Muscle of arm (tissue), 1 donor: ENCODE measurements at regions not wholly inside any gene's neighbourhood (a gene's known extent, or its start where the extent isn't known, plus 50 kb on each side); places are given as distances from the start of the nearest gene placed in this dataset.
"Not testable (repeated sequence)": the region's sequence is repeated elsewhere in the genome, so short reads cannot be mapped to it uniquely, and the experiment has no call there.

Experiments used
- DNase-seq: peaks from one replicate; pipeline ENCODE4 v3.0.0-alpha.2; 2013

DNA sequence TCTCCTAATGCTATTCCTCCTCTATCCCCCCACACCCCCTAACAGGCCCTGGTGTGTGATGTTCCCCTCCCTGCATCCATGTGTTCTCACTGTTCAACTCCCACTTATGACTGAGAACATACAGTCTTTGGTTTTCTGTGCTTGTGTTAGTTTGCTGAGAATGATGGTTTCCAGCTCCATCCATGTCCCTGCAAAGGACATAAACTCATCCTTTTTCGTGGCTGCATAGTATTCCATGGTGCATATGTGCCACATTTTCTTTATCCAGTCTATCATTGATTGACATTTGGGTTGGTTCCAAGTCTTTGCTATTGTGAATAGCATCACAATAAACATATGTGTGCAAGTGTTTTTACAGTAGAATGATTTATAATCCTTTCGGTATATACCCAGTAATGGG, 870.0 kb upstream of the SLC39A10 start:
- DNase-seq, result not testable (repeated sequence)

- DNase-seq, result not testable (repeated sequence)
Observed at GRCh38 chr2:194771394-194771793, 885.6 kb upstream of the SLC39A10 start.

- DNase-seq, result no peak
Observed at GRCh38 chr2:194769030-194769429, 888.0 kb upstream of the SLC39A10 start.

- no peak for DNase-seq
Observed at GRCh38 chr2:194765723-194766122, 891.3 kb upstream of the SLC39A10 start.

- no peak for DNase-seq
Observed at GRCh38 chr2:194750926-194751325, 906.1 kb upstream of the SLC39A10 start.

DNA sequence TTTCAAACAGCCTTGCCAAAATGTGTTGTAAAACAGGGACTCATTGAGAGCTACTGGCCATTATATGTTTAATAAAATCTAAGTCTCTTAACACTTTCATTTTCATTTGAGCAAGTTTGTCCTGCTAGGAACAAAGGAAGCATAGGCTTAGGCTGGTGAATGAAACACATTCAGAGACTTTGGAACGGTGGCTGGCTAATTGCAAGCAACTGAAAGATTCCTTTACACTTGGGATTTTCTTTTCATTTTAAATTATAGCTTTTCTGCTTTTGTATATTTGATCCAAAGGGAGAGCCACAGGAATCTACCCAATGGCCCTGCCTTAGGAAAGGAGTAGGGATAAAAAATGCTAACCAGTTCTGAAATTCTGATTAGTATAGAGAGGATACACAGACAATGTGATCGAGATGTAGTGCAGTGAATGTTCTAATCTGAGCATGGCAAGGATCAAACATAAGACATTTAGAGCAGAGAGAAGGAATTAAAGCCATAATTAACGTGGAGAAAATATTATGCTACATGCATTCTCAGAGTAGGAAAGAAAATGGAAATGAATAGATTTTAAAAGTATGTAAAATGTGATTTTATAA, 911.4 kb upstream of the SLC39A10 start:
- no peak for DNase-seq

GRCh38 chr2:194742706-194743105, 914.3 kb upstream of the SLC39A10 start:
- no peak for DNase-seq

DNA sequence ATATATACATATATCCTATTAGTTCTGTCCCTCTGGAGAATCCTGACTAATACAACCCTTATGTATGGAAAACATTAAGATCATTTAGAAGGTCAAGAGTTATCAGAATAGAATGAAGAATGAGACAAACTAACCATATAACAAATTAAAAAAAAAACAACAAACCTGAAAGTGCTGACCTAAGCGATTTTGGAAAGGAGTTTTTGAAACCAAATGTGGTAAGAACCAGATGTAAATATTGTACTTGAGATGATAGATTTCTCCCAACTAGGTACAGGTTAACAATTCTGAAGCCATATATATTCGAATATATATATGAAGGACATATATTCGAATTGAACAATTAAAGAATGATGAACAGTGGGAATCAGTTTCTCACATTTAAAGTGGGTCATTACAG, 917.8 kb upstream of the SLC39A10 start:
- DNase-seq, result no peak

DNA sequence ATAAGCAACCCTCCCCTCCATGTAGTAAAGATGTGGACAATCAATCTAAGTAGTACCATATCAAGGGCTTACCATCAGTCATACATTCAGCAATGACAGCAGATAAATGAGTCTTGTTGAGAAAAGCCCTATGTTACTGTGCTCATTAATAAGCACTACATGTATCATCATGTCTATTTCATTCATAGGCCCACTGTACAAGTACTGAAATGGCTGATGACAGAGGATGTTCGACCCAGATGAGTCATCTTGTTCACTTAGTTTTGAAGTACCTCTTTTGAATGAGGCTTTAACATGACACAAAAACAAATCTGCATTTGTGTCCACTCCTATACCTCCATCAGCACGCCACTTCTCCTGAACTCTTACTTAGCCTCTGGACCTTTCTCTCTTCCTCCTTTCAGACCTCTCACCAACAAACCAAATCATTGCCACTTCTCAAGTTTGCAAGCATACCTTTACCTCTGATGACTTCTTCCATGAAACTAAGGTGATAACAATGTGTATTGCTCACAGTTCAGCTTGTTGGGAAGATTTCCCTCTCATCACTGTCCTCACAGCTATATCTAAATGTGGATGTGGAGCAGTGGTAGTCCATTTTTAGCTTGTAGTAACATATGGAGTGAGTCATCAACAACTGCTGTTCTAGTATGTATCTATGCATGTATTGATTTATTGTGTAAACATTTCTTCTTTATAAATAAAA, 921.0 kb upstream of the SLC39A10 start:
- DNase-seq, result no peak

GRCh38 chr2:194730266-194730665, 926.8 kb upstream of the SLC39A10 start:
- no peak for DNase-seq

- DNase-seq, result no peak
Observed at GRCh38 chr2:194725169-194725568, 931.9 kb upstream of the SLC39A10 start.

- DNase-seq, result no peak
Observed at GRCh38 chr2:194723446-194723845, 933.6 kb upstream of the SLC39A10 start.

- DNase-seq, result no peak
Observed at GRCh38 chr2:194721227-194721626, 935.8 kb upstream of the SLC39A10 start.

DNA sequence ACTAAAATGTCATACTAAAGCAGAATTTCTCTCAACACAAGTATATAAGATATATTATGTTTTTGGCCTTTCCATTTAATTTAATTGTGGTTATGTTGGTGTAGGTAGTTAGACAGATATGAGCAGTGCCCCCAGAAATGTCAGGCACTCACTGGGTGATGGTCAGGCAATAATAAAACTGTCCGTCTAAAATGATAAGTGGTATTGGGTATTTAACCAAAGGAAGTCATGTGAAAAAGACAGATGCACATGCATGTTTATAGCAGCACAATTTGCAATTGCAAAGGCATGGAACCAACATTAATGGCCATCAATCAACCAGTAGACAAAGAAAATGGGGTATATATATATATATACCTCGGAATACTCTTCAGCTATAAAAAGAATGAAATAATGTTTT, 936.6 kb upstream of the SLC39A10 start:
- no peak for DNase-seq

DNA sequence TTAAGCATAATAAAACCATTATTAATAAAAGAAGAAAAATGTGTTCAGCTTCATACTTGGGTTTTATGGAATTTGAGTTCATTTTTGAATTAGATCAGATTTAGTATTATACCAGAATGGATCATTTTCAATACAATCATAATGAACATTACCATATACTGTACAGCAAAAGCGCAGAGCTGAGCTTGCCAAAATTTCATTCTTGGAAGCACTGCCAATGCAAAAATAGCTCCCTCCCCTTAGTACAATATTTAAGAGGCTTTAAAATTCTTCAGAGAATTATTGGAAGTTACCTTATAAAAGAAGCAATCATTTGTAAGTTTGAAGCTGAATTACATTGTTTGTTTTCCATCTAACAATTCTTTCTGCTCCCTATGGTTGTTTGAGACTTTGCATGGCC, 938.1 kb upstream of the SLC39A10 start:
- DNase-seq, result peak; percentile 61

DNA sequence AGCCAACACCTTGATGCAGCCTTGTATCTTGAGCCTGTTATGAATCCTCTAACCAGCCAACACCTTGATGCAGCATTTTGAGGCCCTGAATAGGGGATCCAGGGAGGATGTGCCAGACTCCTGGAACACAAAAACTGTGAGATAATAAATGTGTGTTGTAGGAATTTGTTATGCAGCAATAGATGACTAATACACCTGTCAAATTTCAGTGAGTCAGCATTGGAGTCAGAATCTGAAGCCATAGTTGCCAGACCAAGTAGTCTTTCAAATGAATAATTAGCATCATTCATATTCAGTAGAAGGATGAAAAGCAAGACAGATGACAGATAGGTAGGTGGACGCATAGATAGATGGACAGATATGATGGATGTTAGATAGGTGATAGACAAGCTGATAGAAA, 942.5 kb upstream of the SLC39A10 start:
- no peak for DNase-seq

- no peak for DNase-seq
Observed at GRCh38 chr2:194709840-194710239, 947.2 kb upstream of the SLC39A10 start.

GRCh38 chr2:194706179-194706578, 950.8 kb upstream of the SLC39A10 start:
- DNase-seq, result no peak

DNA sequence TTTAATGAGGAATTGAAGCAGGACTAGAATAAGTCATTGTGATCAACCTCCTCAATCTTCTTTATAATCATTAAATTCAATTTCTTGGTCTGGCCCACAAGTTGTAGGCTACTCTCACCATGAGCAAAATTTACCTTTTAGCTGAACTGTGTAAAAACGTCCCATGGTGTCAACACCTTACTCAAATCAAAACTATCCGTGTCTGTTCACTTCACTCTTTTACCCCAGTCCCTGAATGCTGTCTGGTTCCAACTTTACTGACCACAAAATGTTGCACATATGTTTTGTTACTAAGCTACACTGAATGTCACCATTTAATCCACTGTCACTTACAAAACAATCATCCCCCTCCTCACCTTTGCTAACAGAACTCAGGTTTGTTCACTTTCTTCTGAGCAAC, 951.6 kb upstream of the SLC39A10 start:
- DNase-seq, result no peak

DNA sequence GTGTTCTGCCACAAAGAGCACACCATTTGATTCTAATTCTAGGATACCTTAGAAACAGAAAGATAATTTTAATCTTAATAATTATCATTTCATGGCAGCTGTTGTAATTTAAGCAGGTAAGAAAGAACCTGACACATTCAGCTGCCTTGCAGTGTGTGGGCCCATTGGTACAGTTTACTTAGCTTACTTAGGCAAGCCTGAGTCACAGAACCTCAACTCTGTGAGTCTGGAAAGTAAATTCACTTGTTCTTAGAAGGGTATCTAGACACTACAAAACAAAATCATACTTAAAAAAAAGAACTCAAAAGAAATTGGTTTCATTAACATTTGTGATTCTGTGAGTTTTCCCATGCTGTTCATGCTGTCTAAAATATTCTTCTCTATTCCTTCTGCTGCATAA, 956.3 kb upstream of the SLC39A10 start:
- no peak for DNase-seq

- DNase-seq, result no peak
Observed at GRCh38 chr2:194700116-194700515, 956.9 kb upstream of the SLC39A10 start.

DNA sequence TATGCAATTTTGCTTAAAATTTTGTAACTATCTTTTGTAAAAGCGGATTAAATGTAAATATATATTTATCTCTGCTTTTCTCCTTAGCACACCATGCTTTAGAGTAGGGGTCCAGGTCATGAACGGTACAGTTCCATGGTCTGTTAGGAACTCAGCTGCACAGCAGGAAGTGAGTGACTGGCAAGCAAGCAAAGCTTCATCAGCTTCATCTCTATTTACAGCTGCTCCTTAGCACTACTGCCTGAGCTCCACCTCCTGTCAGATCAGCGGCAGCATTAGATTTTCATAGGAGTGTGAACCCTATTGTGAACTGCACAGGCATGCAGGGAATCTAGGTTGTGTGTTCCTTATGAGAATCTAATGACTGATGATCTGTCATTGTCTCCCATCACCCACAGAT, 959.0 kb upstream of the SLC39A10 start:
- DNase-seq, result no peak

DNA sequence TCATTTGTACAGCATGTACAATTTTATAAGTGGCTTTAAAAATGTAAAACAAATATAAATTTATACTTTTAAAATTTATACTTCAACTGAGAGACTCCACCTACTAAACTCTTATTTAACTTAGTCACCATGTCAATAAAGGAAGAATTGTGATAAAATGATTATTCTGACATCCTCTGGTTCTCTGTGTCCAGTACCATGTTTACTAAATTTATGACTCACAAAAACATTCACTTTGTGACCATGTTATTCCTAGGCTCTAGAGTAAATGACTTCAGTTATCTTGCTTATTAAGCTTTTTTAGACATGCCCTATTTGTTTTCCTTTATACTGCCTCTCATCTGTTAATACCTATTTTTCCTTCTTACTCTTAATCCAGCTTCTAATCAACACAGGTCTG, 959.6 kb upstream of the SLC39A10 start:
- no peak for DNase-seq

DNA sequence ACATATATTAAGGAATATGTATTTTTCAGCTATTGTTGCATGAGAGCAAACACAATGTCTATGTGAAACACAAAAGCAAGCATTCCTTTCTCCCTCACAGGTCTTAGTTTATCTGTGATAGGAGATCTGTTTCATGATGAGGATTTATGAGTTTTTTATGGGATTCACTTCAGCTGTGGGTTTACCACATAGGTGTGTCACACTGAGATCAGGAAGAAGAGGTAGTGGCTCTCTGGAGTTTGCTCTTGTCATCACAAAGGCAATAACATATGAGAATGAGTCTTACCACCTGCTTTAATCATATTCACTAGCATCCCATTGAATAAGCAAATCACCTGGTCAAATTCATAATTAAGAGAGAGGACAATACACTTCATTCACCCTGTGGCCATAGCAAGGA, 960.3 kb upstream of the SLC39A10 start:
- no peak for DNase-seq
